ENCODE measurements at regions not wholly inside any gene's neighbourhood (a gene's known extent, or its start where the extent isn't known, plus 50 kb on each side); places are given as distances from the start of the nearest gene placed in this dataset.
"Not testable (repeated sequence)": the region's sequence is repeated elsewhere in the genome, so short reads cannot be mapped to it uniquely, and the experiment has no call there.

DNA sequence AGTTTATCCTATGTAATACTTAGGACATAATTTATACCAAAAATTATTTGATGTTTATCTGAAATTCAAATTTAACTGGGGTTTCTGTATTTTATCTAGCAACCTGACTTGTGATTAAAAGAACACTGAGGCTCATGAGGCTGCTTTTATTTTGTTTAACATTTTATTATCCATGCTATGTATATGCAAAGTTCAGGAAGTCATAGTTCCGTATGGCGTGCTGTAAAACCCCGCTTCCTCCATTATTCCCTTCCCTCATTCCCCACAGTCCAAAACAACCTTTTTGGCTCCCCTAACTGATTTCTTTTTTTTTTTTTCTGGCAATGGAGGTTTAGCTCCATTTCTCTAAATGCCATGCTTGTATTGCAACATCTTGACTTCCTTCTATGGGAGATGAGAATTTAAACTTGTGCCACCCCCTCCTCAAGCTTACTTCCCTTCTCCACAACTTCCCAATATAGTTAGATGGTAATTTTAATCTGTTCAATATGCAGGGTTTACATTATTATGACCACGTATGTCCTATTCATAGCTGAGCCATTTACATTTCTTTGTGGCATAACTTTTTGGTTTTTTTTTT lies 138.0 kb upstream of the DNAH14 start:
- DNase-seq = peak; percentile 24

DNA sequence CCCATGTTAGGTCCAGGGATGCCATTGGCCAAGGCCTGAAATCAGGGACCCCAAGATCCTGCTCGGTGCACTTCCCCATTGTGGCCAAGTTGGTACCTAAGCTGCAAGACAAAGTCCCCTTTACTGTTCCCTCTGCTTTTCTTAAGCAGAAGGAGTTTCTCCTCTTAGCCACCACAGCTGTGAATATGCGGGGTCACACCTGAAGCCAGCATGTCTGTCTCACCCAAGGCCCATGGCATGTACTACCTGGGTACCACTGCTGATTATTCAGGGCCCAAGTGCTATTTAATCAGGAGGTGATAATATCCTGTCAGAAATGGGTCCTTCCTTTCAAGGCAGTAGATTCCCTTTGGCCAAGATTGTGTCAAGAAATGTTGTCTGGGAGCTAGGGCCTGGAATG lies 133.9 kb upstream of the DNAH14 start:
- no peak for DNase-seq

DNA sequence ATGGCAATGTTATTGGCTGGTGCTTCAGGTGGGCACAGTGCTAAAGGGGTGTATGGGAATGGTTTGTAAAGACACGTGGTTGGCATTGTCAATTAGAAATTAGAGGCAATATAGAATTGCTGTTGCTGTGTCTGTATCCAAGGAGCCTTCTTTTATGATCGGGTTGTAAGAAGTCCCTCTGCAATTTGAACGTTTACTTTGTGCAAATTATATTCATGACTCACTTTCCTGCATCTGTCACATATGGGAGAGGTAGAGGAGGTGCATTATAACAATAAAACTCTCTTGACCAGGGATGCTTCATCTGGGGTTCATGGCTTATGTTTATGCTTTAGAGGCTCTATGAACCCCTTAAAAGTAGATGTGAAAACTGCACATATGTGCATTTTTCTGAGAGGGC lies 130.4 kb upstream of the DNAH14 start:
- DNase-seq = no peak

DNA sequence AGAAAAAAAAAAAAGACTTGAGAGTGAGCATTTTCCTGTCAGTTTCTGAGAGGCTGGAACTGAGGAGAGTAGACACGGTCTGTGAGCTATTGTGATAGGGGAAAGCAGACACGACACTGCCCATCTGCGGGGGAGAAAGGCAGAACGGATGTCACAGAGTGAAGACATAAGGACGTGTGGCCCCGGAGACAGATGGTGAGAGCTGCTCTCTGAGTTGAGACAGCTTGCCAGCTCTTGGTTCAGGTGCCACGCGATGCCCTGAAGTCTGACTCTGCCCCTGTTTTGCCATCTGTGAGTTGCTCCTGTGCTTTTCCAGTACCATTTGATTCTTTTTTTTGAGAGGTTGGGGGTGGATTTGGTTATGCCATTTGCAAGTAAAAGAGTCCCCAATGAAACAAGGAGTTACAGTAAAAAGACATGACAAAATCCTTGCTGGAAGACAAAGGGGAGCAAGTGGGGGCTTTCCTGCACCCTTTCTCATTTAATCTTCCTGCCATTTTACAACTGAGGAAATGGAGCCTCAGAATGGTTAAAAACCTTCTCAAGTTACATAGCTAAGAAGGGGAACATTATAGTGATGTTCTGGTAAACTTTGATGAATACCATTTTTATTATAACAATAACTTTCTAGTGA lies 128.9 kb upstream of the DNAH14 start:
- DNase-seq = no peak

DNA sequence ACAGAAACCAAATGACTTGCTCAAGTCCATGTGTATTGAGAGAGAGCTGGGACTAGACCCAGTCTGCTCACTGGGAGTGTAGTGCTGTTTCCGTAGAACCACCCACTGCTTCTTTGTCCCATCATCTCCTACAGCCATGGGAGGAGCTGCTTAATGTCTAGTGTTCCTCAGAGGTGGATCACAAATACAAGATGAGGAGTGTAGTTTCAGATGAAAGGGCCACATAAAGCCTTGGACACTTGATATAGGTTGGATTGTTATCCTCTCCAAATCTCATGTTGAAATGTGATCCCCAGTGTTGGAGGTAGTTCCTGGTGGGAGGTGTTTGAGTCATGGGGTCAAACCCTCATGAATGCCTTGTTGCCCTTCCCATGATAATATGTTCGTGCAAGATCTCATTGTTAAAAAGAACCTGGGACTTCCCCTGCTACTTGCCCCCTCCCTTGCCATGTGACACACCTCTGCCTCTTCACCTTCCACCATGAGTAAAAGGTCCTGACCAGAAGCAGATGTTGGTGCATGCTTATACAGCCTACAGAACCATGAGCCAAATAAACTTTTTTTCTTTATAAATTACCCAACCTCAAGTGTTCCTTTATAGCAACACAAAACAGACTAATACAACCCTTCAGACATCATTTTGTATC lies 127.5 kb upstream of the DNAH14 start:
- no peak for DNase-seq

DNA sequence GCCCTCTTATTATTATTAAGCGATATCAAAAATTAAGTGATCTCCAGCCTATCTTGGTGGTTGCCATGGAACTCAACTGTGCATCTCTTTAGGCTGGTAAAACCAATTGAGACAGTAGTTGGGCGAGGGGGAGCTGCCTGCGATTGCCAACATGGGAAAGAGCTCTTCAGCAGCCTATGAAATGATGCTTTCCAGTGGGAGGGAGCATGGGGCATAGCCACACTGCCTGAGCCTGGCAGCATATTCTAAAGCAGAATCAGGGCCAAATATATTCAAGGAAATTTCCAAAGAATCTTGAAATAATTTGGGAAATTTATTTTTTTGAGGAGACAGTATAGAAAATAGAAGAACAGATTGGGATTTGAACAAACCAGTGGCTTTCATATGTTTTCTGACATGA lies 126.9 kb upstream of the DNAH14 start:
- no peak for DNase-seq

DNA sequence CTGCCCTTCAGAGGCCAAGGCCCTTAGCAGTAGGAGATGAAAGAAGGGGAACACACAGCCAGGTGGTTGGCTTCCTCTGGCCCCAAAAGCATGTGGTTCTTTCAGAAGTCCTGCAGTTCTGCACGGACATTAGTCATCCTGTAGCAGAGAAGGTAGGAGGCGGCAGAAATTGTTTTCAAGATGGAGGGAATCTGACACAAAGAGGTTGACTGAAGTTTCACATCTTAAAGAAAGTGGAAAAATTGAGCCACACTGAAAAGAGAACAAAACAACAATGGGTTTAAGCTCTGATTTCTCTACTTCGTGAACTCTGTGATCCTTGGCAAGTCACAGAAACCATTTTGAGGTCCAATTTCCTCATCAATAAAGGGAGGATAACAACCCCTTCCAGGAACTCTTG lies 125.3 kb upstream of the DNAH14 start:
- DNase-seq = no peak

DNA sequence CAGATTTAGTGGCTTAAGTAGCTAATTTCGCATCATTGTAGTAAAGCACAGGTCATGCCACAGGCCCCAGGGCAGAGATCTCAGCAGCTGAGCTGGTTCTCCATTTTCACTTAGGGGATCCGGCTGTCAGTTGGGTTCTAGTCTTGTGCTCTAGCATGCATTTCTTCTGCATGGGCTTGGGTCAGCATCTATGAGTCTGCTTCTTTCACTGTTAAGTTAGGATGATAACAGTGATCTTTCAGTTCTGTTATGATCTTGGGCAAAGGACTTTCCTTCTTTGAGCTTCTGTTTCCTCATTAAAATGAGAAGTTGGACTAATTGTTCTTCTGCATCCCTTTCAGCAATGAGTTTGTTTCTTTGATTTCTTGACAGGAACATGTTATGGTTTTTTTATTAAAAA lies 123.6 kb upstream of the DNAH14 start:
- no peak for DNase-seq

DNA sequence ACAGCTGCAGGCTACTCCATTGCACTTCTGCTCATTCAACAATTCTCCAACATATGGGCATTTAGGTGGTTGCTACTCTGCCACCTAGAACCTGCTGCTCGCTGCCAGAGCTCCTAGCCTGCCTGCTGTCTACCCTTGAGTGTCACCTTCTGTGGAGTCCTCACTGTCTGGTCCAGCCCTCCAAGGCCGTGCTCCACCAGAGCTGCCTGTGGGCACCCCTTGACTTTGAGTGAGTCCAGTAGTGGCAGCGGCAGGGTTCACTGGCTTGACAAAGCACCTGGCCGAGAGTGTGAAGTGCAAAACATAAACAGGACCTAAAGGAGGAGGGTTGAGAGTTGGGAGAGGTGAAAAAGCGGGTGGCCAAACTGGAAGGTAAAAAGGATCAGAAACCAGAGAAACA lies 120.3 kb upstream of the DNAH14 start:
- DNase-seq = no peak

DNA sequence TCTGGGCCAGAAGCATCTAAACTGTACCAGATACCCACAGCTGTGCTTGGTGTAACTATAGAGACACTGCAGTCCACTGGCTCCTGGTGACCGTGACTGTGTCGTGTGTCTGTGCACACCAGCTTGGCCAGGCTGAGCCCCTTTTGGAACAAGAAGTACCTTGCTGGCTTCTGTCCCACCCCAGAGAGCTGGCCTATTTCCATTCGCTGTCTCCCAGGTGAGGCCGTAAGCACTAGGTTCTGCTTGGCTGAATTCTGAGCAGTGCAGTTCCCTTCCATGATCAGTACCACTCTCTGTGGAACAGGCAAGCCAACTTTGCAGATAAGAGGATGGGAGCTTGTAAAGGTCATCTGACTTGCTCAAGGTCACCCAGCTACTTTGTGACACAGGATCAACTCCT lies 119.9 kb upstream of the DNAH14 start:
- no peak for DNase-seq

DNA sequence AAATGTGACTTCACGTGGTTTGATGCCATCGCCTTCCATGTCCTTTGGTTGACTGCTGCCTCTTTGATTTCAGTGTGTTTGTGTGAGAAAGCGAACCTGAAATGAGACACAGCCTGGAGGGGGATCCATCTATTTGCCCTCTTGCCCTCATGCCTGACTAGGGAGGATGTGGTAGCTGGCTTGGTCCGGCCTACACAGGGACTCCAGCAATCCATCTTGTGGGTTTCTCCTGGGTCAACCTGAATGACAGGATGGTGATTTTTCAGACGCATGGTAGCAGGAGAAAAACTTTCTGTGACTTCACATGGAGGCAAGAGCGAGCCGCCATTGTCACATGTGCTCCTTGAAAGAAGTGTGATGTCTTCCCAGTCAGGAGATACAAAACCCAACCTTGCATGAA lies 117.9 kb upstream of the DNAH14 start:
- no peak for DNase-seq

DNA sequence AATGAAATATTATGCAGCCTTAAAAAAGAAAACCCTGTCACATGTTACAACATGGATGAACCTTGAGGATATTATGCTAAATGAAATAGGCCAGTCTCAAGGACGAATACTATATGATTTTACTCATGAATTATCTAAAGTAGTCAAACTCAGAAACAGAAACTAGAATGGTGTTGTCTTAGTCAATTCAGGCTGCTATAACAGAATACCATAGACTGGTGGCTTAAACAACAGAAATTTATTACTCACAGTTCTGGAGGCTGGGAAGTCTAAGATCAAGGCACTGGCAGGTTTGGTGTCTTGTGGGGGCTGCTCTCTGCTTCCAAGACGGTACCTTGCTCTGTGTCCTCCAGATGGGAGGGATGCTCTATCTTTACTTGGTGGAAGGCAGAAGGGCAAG lies 113.8 kb upstream of the DNAH14 start:
- DNase-seq = no peak

DNA sequence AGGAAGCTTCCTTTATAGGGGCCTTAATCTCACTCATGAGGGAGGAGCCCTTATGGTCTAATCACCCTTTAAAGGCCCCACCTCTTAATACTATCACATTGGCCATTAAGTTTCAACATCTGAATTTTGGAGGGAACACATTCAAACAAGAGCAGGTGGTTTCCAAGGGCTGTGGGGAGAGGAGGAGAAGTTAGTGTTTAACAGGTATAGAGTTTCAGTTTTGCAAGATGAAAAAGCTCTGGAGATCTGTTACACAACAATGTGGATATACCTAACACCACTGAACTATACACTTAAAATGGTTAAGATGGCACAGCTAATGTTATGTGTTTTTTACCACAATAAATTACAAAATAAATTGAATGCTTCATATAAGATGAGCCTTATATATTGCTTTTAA lies 113.4 kb upstream of the DNAH14 start:
- DNase-seq = no peak

DNA sequence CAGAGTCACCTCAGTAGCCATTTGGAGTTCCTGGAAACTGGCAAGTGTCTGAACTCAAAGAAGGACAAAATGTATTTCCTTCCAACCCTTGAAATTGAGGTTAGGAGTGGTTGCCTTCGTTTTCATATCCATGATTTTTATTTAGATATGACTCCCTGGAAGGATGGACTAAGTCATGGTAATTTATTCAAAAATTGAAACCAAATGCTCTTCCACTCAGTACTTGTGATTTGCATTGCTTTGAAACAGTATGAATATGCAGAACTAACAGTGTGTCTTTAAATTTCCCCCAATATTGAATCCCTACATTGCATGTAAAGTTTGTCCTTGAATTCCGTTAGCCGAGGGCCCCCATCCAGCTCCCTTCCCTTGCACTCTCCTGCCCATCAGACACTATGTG lies 112.1 kb upstream of the DNAH14 start:
- no peak for DNase-seq

DNA sequence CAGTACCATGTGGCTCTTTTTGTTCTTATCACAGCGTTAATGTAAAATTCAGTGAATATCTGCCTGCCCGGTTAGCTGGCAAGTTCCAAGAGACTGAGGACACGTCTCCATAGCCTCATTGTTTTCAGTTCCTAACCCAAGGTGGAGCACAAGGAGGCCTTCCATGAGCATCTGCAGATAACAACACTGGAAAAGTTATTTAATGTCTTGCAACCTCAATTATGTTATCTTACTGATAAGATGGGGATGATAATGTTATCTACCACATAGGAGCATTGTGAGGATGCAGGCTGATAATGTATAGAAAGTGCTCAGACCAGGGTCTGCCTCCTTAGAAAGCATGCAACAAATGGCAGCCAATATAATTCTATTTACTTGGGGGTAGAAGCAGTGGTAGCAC lies 109.6 kb upstream of the DNAH14 start:
- no peak for DNase-seq

DNA sequence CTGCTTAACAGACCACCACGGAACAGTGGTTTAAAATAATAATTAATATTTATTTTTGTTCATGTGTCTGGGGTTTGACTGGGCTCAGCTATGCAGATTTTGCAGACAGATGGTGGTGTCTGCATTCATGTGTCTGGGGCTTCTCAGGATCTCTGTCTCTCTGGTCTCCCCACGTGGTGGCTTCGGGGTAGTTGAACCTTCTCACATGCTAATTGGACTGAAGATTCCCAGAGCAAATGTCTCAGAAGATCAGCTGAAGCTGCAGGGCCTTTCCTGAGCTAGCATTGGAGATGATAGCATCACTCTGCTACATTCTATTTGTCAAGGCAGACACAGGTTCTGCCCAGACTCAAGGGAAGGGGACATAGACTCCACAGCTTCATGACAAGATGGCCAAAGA lies 109.1 kb upstream of the DNAH14 start:
- no peak for DNase-seq

DNA sequence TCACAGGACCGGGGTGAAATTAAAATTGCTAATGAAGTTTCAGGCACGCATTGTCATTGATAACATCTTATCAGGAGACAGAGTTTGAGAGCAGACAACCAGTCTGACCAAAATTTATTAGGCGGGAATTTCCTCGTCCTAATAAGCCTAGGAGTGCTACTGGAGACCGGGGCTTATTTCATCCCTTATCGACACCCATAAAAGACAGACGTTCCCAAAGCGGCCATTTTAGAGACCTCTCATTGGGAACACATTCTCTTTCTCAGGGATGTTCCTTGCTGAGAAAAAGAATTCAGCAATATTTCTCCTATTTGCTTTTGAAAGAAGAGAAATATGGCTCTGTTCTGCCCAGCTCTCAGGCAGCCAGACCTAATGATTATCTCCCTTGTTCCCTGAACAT lies 107.7 kb upstream of the DNAH14 start:
- not testable (repeated sequence) for DNase-seq

DNA sequence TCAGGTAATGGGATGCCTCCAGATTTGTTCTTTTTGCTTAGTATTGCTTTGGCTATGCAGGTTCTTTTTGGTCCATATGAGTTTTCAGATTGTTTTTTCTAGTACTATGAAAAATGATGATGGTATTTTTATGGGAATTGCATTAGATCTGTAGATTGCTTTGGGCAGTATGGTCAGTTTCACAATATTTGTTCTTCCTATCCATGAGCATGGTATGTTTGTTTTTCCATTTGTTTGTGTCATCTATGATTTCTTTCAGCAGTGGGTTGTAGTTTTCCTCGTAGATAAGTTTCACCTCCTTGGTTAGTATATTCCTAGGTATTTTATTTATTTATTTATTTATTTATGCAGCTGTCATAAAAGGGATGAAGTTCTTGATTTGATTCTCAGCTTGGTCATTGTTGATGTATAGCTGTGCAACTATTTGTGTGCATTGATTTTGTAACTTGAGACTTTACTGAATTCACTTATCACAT lies 103.9 kb upstream of the DNAH14 start:
- no peak for DNase-seq

DNA sequence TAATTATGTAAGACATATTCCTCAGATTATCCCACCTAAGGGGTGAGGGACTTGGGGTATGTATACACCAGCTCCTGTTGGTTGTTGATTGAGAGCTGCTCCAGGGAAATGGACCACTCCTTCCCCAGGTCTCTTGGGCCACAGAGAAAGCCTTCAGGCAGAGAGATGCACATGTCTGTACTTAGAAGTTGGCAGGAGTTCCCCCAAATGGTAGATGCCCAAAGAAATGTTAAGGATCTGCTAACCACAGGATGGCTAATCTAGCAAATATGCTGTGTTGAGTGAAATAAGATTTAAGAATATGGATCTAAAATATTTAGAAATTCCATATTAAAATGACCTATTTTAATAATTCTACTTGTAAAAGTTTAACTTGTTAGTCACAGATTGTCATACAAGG lies 100.8 kb upstream of the DNAH14 start:
- DNase-seq = no peak

DNA sequence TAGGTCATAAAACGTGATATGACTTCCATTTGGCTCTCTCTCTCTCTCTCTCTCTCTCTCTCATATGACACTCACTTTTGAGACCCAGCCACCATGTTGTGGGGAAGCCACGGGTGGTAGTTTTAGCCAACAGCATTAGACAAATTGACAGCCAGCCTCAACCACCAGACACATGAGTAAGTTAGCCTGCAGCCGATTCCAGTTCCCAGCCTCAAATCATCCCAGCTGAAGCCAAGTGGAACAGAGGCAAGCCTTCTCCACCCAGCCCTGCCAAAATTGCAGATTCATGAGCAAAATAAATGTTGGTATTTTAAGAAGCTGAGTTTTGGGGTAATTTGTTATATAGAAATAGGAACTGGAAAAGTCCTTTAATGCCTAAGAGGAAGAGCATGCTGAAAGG lies 98.0 kb upstream of the DNAH14 start:
- no peak for DNase-seq

DNA sequence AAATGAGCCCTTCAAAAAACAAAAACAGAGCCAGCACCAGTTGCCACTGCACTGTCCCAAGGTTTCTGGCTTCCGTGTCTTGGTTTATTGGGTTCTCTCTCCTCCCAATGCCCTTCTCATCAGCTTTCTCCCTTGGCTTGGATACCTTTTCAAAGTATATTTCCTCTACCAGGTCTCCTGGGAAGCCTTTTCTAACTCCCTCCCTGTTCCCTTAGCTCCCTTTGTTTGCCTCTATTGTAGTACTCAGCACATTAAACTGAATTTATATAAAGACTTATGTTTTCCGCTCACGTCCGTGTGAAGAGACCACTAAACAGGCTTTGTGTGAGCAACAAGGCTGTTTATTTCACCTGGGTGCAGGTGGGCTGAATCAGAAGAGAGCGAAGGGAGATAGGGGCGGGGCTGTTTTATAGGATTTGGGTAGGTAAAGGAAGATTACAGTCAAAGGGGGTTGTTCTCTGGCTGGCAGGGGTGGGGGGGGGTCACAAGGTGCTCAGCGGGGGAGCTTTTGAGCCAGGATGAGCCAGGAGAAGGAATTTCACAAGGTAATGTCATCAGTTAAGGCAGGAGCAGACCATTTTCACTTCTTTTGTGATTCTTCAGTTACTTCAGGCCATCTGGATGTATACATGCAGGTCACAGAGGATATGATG lies 89.7 kb upstream of the DNAH14 start:
- DNase-seq = not testable (repeated sequence)

DNA sequence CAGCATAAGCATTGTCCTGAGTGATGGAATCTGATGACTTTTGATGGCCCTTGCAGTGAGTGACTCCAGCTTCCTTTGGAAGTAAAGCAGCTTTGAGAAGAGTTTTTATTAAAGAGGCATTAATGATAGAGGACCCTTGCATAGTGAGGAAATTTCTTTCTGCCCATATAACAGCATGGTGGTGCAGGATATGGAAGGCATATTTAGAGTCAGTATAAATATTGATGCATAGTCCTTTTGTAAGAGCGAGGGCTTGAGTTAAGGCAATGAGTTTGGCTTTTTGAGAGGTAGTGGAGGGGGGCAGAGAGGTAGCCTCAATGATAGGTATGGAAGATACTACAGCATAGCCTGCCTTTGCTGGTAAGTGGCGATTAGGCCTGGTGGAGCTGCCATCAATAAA lies 87.7 kb upstream of the DNAH14 start:
- not testable (repeated sequence) for DNase-seq

DNA sequence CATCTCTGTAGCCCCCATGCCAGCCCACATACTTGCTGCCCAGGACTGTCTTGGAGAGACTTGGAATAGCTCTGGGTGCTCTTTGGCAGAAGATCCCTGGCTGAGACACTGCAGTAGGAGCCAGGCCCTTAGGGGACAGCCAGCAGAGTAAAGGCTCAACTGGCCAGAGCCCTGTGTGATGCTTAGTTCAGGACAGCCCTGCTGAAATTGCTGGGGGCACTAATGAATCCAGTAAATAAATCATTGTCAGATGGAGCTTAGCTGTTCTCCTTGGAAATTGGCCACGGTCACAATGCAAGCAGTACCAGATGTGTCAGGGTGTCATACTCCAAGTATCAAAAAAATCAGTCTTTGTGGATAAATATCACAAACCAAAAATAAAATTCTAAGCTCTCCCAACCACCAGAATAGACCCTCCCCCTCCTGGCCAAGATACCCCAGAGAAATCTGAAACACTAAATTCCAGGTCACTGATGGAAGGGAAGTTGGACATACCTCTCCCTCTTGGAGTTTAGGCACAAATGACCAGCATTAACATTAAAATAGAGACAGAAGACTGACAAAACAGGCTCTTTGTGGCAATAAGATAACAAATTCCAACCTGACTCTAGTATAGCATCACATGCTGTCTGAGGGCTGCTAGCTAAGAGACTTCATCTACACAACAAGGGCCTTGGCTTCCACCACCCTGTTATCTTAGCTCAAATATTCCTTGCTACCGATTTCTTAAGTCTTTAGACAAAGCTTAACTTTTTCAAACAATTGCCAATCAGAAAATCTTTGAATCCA lies 83.2 kb upstream of the DNAH14 start:
- no peak for DNase-seq

Measured in hematopoietic multipotent progenitor cell treated with erythropoietin and hydrocortisone succinate and interleukin-3 and kit ligand, for 6 days (in vitro differentiated cells).